Hepatic stellate cell (primary cell): ENCODE measurements at regions not wholly inside any gene's neighbourhood (a gene's known extent, or its start where the extent isn't known, plus 50 kb on each side); places are given as distances from the start of the nearest gene placed in this dataset.

Experiments
- DNase-seq: peaks from one replicate; pipeline ENCODE4 v3.0.0; 2011; ENCODE audit warnings: low spot score

GRCh38 chr9:108643731-108644510 lies 211.9 kb downstream of the ACTL7B start:
- no peak for DNase-seq

- DNase-seq: no peak
Observed at GRCh38 chr9:108642871-108643270, 212.9 kb downstream of the ACTL7B start.

DNA sequence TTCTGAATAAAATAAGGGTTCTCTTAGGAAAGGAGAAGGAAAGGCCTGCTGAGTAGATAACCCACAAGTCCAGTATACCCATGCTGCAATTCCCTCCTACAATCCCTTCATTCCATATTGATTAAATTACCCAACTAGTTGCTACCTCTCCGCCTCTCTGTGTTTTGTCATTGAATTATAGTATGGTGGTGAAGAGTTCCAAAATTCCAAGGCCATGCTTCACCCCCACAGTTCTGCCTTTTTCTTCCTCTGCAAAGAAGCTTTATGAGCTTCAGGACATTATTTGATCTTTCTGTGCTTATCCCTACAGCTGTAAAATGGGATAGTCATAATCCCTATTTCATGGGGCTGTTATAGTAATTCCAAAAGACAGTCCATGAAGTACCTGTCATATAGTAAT lies 215.6 kb downstream of the ACTL7B start:
- no peak for DNase-seq

DNA sequence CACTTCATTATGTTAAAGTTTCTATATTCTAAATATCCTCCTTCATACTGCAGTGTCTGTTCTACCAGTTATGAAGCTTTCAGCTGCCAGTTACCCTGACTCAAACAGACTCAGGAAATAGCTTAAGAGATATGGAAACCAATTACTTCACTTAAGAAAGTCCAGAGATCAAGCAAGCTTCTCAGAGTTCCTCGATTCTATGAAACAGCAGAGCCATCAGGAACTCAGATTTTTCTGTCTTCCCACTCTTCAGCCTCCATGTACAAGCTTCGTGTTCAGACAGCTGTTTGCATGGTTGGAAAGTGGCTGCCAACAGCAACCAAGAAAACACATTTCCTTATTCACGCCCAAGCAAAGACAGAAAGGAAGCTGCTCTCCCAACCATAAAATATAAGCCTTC lies 216.1 kb downstream of the ACTL7B start:
- no peak for DNase-seq

DNA sequence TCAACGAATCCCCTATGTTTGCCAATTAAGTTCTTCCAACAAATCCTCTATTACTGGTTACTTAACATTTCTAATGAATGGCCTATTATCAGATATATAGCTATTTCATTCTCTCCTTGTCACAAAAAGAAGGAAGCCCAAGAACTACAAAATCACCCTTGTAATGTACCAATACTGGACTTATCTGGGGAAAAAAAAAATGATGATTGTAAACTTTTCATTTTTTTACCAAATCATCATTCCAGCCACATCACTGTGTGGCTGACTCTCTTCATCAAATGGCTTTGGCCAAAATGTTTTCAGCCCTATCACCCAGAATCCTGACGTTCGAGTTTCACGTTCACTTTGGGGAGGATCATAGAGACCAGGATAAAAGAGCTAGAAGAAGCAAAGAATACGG lies 216.7 kb downstream of the ACTL7B start:
- DNase-seq: no peak

DNA sequence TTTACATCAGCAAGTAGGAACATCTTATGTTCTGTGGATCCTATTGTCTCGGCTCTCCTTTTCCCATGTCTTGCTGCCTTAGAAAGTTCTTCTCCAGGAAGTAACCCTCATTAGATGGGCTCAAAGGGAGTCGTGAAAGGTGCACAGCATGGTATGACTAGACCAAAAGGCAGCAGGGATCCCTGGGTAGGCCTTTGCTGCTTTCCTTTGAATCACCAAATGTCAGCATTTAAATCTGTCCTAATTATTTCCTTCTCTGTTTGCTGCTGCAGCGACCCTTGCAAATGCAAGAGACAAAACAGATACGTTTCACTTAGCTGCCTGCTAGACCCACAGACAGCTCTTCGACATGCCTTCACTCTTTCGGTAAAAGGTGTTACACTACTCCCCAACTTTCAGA lies 218.4 kb downstream of the ACTL7B start:
- no peak for DNase-seq

DNA sequence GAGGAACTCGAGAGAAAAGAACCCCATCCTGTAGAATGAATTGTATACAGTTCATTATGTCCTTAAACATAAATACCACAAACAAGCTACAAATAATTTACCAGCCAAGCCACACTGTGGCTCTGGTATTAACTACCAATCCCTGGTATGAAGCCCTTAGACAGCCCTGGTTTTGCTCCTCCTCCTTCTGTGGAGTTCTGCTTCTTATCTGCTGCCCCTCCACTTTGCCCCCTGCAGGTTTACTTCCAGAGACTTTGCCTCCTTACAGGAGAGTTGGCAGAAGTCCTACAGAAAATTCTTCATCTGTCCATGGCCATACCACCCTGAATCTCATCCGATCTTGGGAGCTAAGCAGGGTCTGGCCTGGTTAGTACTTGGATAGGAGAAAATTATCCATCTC lies 219.8 kb downstream of the ACTL7B start:
- DNase-seq: no peak

- DNase-seq: no peak
Observed at GRCh38 chr9:108634672-108635462, 220.9 kb downstream of the ACTL7B start.

- DNase-seq: no peak
Observed at GRCh38 chr9:108634204-108634603, 221.6 kb downstream of the ACTL7B start.

DNA sequence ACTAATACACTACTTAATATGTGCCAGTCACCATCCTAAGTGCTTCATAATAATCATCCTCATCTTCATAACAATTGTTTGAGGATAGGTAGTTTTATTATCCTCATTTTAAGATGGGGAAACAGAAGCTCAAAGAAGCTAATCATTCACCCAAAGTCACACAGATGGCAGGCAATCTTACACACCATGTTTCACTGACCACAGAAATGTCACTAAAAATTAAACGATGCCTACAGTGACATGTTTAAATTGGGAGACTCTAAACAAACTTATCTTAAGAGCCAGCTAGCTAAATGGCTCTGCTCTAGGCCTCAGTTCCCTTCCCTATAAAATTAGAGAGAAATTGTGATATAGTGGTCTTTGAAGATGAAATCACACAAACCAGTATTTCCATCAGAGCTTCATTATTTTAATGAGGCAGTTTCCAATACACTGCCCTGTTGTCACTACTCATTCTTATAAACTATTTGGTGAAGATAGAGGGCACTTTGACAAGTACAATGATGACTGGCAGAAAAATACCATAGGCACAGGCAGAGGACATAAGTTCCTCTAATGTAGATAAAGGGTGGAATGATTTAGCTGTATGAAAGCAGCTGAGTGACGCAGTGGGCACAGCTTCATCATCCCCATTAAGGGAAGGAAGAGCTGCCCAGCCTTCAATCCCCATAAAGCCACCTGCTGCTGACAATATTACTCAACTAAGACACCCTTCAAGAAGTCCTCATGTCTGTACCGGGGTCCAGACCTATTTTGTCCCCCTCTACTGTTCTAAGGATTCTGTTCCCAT lies 224.1 kb downstream of the ACTL7B start:
- DNase-seq: no peak

GRCh38 chr9:108628316-108628715 lies 227.5 kb downstream of the ACTL7B start:
- no peak for DNase-seq

GRCh38 chr9:108626743-108627142 lies 229.0 kb downstream of the ACTL7B start:
- no peak for DNase-seq

DNA sequence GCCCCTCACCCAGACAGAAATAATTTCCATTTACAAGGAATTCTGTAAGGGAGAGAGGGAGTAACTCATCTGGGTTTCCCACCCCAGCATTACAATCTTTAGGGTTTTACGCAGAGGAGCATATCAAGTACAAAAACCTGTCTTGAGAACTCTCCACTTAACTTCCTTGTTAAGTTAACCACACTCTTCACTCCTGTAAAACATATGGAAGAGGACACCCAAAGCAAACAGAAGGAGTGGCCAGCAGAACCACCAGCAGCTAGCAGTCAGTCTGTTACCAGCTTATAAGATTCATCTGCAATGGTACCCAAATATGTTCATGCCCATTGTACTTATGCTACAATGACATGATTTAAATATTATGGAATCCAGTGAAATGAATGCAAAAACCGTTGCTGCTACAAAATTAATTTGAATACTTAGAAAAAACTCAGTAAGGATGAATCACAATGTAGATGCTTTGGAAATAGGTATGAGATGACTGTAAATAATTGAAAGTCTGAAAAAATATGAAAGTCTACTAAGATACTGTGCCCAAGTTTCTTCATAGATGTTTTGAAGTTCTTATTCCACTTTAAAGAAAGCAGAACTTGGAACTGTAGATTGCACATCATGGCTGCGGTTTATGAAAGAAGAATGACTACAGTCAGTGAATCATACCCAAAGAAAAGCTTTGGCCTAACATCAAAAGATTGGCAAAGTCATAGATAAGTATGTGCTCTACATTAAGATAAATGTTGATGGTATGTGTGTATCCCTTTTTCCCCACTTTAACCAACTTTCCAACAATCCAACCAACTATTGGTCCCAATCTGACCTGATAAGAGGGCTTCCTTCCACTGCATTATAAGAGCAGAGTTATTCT lies 233.6 kb downstream of the ACTL7B start:
- no peak for DNase-seq

DNA sequence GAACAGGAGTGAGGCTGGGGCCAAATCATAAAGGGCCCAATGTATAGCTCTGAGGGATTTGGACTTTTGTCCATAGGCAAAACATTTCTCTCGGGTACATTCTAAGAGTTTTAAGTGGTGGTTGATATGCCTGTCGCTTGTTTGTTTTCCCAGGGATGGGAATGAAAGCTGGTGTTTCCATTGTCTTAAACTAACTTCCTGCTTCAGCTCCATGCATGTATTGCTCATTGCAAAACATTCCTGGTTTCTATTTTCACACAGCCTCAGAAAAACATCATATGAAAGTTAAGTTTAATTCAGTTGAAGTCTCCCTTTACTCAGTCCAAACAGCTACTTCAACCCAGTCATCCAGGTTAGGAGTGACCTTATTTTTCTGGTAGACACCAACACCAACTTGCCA lies 235.0 kb downstream of the ACTL7B start:
- DNase-seq: no peak

GRCh38 chr9:108618906-108619550 lies 236.8 kb downstream of the ACTL7B start:
- no peak for DNase-seq

DNA sequence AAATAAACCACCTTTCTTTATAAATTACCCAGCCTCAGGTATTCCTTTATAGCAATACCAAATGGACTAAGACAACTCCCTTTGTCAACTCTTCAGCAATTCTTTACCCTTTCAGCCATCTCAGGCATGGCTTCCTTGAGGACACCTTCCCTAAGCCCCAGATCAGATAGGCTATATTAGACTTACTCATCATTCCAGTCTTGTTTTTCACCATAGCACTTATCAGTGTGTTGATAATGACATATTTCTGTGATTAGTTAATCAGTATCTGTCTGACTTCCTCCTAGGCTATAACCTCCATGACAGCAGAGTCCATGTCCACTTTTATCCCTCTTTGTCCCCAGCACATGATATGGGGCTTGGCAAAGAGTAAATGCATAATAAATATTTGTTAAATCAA lies 238.1 kb downstream of the ACTL7B start:
- no peak for DNase-seq

DNA sequence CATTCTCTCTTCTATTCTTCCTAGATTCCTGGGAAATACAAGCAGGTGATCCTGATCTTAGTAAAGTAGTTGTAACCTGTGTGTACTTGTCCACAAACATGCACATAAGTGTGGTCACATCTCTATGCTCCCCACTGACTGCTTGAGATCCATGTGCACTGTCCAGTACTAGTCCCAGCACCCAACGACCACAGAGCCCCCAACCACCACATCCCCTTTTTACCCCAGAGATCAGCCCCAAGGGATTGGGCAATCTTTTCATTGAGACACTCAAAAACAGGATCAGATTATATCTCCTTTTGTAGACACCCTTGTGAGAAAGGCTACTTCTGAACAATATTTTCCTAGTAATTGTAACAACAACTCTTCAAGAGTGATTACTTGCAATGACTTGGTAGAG lies 240.6 kb downstream of the ACTL7B start:
- no peak for DNase-seq

DNA sequence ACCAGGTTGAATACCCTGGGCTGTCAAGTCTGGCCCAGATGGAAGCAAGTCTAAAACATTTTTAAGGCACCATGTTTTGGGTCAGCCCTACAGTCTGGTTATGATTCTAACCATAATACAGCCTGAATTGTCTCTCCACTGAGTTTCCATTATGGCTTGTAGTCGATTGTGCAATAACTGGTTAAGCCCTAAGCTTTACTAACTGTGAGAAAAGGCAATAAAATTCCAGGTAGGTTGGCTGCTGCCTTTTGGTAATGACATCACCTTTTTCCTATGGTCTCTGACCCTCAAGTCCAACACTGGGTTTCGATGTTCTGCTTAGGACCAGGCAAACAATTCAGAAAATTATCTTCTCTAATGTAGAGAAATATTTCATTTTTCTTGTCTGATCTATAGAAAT lies 243.3 kb downstream of the ACTL7B start:
- no peak for DNase-seq

- DNase-seq: no peak
Observed at GRCh38 chr9:108609897-108610253, 245.9 kb downstream of the ACTL7B start.

DNA sequence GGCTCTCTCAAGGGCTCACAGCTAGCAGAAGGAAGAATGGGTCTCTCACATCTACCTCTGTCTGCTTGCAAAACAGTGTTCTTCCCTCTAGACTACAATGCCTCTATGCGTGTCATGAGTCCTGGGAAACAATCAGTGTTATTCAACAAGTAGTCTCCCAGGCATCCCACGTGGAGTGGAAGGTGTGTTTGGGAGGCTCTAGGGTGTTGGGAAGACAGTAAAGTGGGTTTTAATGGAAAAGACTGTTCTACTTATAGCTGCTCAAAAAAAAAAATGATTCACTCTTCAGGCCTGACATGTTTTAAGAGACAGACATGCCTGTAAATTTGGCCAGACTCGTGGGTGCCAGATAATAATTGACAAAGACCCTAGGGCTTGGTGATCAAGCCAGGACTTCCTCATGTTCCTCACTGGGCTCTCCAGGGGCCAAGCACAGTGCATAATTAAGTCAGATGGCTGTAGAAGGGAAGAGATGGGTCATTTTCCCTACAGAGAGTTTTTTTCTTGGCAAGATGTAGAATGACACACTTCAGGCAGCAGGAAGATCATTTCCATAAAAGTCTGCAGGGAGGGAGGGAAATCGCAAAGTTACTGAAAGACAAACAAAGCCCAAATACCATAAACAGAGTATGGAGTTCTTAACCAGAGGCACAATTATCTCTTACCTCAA lies 246.4 kb downstream of the ACTL7B start:
- no peak for DNase-seq

DNA sequence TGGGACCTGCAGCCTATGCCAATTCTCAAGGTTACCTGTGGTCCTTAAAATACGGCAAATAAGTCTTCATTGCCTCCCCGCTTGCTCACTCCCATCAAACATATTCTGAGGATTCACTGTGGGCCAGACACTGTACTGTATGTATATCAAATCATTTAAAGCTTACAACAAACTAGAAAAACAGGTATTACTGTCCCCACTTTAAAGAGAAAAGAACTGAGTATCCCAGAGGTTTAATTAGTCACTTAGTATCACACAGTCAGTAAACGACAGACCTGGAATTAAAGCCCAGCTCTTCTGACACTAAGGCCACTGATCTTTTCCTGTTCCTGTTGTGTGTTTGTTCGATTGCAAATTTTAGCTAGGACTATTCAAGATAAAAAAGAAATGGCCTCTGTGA lies 248.2 kb downstream of the ACTL7B start:
- DNase-seq: no peak
